ENCODE measurements at regions not wholly inside any gene's neighbourhood (a gene's known extent, or its start where the extent isn't known, plus 50 kb on each side); places are given as distances from the start of the nearest gene placed in this dataset.

DNA sequence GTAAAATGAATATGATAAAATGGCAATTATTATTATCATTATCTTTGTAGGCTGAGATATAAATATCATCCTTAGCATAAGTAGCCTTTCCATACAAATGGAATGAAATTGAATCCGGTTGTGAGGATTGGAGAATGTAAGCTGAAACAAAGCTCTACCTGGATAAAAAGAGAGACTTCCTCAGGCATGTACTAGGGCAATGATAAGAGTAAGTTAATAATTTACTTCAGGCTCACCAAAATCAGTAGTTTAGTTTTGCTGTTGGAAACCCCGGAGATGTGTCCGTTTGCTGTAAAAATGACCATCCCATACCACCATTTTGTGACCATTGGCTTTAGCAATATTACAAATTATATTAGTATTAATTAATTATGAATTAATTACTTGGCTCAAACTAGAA is 96.3 kb downstream of the C12orf75 start:
- TF ChIP-seq POLR2A (IDR thresholded peaks at IDR 0.05; ENCODE audit: low read length) (no peak), GATA1 (IDR thresholded peaks at IDR 0.05; ENCODE audit: low read depth, low read length) (no peak)

All from erythroblast (primary cell).